Body of pancreas (tissue), 4 donors: ENCODE measurements at regions not wholly inside any gene's neighbourhood (a gene's known extent, or its start where the extent isn't known, plus 50 kb on each side); places are given as distances from the start of the nearest gene placed in this dataset.

Experiments used
- ATAC-seq: fragments of 150-250 bp; one replicate; pipeline ENCODE4 v1.9.1; 2016
- DNase-seq, 4 donors: peaks; one replicate each; pipeline ENCODE4 v3.0.0-alpha.2; 2019
- H3K27ac ChIP-seq, 4 donors: fragments of 200-600 bp; sonication (generic); 1 replicate in 3 of 4; 2 replicates in 1 of 4; pipeline versions ENCODE4 v1.5.1 to v1.6.1; 2016 to 2019; ENCODE audit warnings: mild to moderate bottlenecking in 1 of 4, mixed read lengths in 1 of 4, moderate library complexity in 1 of 4
- H3K27me3 ChIP-seq, 2 donors: fragments of 200-600 bp; sonication (generic); one replicate each; pipeline ENCODE4 v1.6.0; 2016; ENCODE audit warnings: mild to moderate bottlenecking in 1 of 2
- H3K36me3 ChIP-seq, 2 donors: fragments of 200-600 bp; sonication (generic); replicated peaks in 1 of 2; 2 replicates each; pipeline ENCODE4 v1.5.1; 2016; ENCODE audit warnings: low read depth in 2 of 2; ENCODE audit not compliant: insufficient read depth in 1 of 2
- H3K4me1 ChIP-seq: fragments of 200-600 bp; sonication (generic); one replicate; pipeline ENCODE4 v1.6.0; 2016
- H3K4me3 ChIP-seq, 2 donors: fragments of 200-600 bp; sonication (generic); 1 replicate in 1 of 2; 2 replicates in 1 of 2; pipeline ENCODE4 v1.5.1; 2016 to 2019
- H3K9me3 ChIP-seq, 3 donors: fragments of 200-600 bp; sonication (generic); 1 replicate in 2 of 3; 2 replicates in 1 of 3; pipeline ENCODE4 v1.5.1; 2016
- POLR2A ChIP-seq, 3 donors: fragments of 450-650 bp; IDR thresholded peaks; one replicate each; pipeline ENCODE4 v1.6.1; 2016; ENCODE audit warnings: antibody characterized with exemption in 3 of 3, mild to moderate bottlenecking in 2 of 3
- WGBS, 2 donors: methylation state at CpG; one replicate each; pipeline ENCODE4 v1.1.5; 2017; 5-methylcytosine and 5-hydroxymethylcytosine counted together
- intact Hi-C: fragments of 100-400 bp; cut with DNase I; formaldehyde crosslinking; loops from one replicate; pipeline ENCODE4 v1.15.1; 2023
- TF ChIP-seq, protein P1 (sequence below), 7 experiments: fragments of 450-650 bp in 4 of 7; fragments of 200-600 bp in 3 of 7; sonication (generic) in 3 of 7; IDR thresholded peaks; one replicate each; pipeline ENCODE4 v1.5.1; 2016 to 2019; ENCODE audit warnings: antibody characterized with exemption in 7 of 7

DNA sequence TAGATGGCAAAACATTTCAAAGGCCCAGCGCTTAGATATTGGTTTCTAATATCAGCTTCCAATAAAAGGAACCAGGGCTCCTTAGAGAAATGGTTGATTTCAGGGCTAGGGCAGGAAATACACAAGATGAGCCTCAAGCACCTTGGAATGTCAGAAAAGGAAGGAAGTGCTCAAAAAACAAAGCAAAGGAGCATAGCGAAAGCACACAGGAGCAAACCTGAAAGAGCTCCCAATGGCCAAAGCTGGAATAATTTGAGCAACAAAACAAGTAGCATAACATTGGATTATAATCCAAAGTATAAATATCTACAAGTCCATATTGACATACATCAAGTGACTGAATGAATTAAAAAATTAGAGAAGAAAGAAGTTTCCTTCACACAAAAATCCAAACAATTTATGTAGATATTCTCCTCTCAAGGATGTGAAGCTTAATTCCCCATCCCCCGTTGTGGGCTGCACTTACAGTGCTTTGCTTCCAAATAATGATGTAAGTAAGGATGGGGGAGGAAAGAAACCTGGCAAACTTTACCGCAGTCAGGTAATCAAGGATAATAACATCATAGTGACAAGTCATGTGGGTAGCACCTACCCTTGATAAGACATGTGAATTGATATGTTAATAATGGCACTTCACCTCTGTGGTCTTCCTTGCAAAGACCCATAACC is 132.9 kb upstream of the DST start:
- ATAC-seq = no peak
- Histone ChIP-seq H3K36me3 (no peaks in the 10 kb centered on the region), H3K4me3 (no peak overlapping the region), H3K27ac (no peak overlapping the region), H3K4me1 (no peaks in the 10 kb centered on the region), H3K27me3 (no peaks in the 10 kb centered on the region), H3K9me3 (no peaks in the 10 kb centered on the region)
- no peak for DNase-seq
- intact Hi-C loops = no loop called here
- TF ChIP-seq, protein P1, sequence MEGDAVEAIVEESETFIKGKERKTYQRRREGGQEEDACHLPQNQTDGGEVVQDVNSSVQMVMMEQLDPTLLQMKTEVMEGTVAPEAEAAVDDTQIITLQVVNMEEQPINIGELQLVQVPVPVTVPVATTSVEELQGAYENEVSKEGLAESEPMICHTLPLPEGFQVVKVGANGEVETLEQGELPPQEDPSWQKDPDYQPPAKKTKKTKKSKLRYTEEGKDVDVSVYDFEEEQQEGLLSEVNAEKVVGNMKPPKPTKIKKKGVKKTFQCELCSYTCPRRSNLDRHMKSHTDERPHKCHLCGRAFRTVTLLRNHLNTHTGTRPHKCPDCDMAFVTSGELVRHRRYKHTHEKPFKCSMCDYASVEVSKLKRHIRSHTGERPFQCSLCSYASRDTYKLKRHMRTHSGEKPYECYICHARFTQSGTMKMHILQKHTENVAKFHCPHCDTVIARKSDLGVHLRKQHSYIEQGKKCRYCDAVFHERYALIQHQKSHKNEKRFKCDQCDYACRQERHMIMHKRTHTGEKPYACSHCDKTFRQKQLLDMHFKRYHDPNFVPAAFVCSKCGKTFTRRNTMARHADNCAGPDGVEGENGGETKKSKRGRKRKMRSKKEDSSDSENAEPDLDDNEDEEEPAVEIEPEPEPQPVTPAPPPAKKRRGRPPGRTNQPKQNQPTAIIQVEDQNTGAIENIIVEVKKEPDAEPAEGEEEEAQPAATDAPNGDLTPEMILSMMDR (IDR thresholded peaks at IDR 0.05) = no peak
- TF ChIP-seq POLR2A (IDR thresholded peaks at IDR 0.05) = no peak
- WGBS, 2 donors = 62 to 64% methylated on average over 4 of the region's 4 CpGs

DNA sequence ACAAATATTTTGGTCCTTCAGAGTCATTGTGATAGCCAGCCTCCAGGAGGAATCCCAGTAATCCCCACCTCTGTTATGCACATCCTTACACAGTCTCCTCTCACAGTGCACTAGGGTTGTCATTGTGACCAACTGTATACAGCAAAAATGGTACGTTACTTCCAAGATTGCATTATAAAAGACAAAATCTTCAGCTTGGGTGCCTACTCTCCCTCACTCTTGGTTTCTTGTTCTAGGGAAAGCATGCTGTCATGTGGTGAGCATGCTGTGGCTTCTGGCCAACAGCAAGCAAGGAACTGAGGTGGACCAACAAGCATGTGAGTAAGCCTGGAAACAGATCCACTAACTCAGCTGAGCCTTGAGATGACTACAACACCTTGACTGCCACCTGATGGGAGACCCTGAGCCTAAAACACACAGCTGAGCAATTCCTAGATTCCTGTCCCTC is 130.1 kb upstream of the DST start:
- ATAC-seq (peak; percentile 42), DNase-seq (peak in 2 of 4 donors; percentile 24 to 33)
- intact Hi-C loops = no loop called here
- Histone ChIP-seq H3K9me3 (no peaks in the 10 kb centered on the region), H3K27ac (no peak overlapping the region), H3K4me3 (no peak overlapping the region), H3K27me3 (no peaks in the 10 kb centered on the region), H3K4me1 (no peaks in the 10 kb centered on the region), H3K36me3 (no peaks in the 10 kb centered on the region)
- TF ChIP-seq POLR2A (IDR thresholded peaks at IDR 0.05) = no peak
- TF ChIP-seq, protein P1 (IDR thresholded peaks at IDR 0.05) = no peak
- WGBS, 2 donors = 63 to 82% methylated on average over 1 of the region's 1 CpG

DNA sequence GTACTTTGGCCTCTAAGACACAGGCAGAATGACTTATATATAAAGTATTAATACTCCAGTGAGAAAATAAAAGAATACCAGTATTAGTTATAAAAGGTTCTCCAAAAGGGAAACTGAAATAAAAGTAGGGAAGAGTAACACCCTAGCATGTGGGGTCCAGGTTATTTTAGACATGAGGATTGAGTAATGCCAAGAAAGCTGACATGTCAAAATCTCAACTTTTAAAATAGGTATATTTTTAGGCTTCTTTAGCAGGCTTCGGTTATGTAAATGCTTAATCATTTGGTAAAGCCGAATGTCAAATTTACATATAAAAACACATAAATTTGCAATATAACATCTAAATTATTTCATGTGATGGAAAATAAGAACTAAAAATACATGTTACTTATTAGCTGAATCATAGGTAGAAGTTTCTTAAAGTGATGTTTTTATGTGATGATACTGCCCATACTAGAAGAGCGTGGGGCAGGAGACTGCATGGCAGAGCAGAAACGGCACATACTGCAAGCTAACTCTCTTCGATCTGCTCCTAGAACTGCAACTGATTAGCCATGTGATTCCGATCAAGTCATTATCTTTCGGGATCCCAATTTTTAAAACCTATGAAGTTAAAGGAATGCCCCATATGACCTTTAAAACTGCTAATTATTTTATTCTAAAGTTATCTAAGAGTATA is 129.4 kb upstream of the DST start:
- 84 to 88% methylated on average over 7 of the region's 7 CpGs for WGBS, 2 donors

DNA sequence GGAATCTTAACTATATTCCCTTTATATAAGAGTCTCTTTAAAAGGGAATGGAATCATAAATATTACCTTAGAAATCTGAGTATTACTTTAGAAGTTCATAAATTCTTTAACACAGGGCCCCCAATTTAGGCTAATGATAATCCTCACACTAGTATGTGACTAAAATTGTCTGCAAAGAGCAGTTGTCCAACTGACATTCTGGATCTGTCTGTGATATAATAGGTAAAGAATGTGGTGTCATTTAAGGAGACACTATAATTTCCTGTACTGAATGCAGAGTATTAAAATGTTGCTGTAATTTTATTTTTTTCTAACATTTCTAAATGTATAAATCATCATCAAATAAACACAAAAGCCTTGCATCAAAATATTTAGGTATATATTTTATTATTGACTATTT is 128.5 kb upstream of the DST start:
- Histone ChIP-seq H3K9me3 (no peaks in the 10 kb centered on the region), H3K27ac (no peak overlapping the region), H3K27me3 (no peaks in the 10 kb centered on the region), H3K36me3 (no peaks in the 10 kb centered on the region), H3K4me3 (no peak overlapping the region), H3K4me1 (no peaks in the 10 kb centered on the region)
- DNase-seq (no peak), ATAC-seq (no peak)
- no peak for TF ChIP-seq POLR2A (IDR thresholded peaks at IDR 0.05)
- TF ChIP-seq, protein P1 (IDR thresholded peaks at IDR 0.05) = no peak
- intact Hi-C loops = no loop called here

More for the DNA sequence above, 129.4 kb upstream of the DST start:
- TF ChIP-seq, protein P1 (IDR thresholded peaks at IDR 0.05) = no peak
- no peak for TF ChIP-seq POLR2A (IDR thresholded peaks at IDR 0.05)
- no peaks in the 10 kb centered on the region for H3K36me3 ChIP-seq
- DNase-seq (no peak), ATAC-seq (no peak)
- no peaks in the 10 kb centered on the region for H3K27me3 ChIP-seq
- intact Hi-C loops = no loop called here
- no peaks in the 10 kb centered on the region for H3K9me3 ChIP-seq
- H3K4me1 ChIP-seq = no peaks in the 10 kb centered on the region
- no peak overlapping the region for H3K27ac ChIP-seq
- H3K4me3 ChIP-seq = no peak overlapping the region
